Osteocyte (in vitro differentiated cells): ENCODE measurements at regions not wholly inside any gene's neighbourhood (a gene's known extent, or its start where the extent isn't known, plus 50 kb on each side); places are given as distances from the start of the nearest gene placed in this dataset.
"Not testable (repeated sequence)": the region's sequence is repeated elsewhere in the genome, so short reads cannot be mapped to it uniquely, and the experiment has no call there.

Experiments
- DNase-seq: peaks from one replicate; pipeline ENCODE4 v3.0.0; 2021; ENCODE audit warnings: mixed read lengths; ENCODE audit not compliant: unreplicated experiment; ENCODE audit errors: extremely low spot score
- H3K27ac Mint-ChIP-seq: one replicate; pipeline ENCODE4 v1.8.0; 2021; ENCODE audit warnings: mild to moderate bottlenecking, mixed read lengths; ENCODE audit not compliant: unreplicated experiment
- H3K27me3 Mint-ChIP-seq: one replicate; pipeline ENCODE4 v1.8.0; 2021; ENCODE audit warnings: mixed read lengths; ENCODE audit not compliant: unreplicated experiment
- H3K36me3 Mint-ChIP-seq: one replicate; pipeline ENCODE4 v1.8.0; 2021; ENCODE audit warnings: mixed read lengths; ENCODE audit not compliant: unreplicated experiment
- H3K4me1 Mint-ChIP-seq: one replicate; pipeline ENCODE4 v1.8.0; 2021; ENCODE audit warnings: mixed read lengths; ENCODE audit not compliant: unreplicated experiment
- H3K4me3 Mint-ChIP-seq: one replicate; pipeline ENCODE4 v1.8.0; 2021; ENCODE audit warnings: mild to moderate bottlenecking, moderate library complexity, mixed read lengths; ENCODE audit not compliant: unreplicated experiment
- H3K9me3 Mint-ChIP-seq: one replicate; pipeline ENCODE4 v1.8.0; 2021; ENCODE audit warnings: mixed read lengths; ENCODE audit not compliant: unreplicated experiment
- CTCF ChIP-seq: fragments of 200-600 bp; sonication (generic); IDR thresholded peaks from 2 replicates; pipeline ENCODE4 v1.5.0; 2021; ENCODE audit warnings: antibody characterized with exemption, mild to moderate bottlenecking, moderate library complexity

- Mint-ChIP-seq H3K4me3 (no peak overlapping the region), H3K36me3 (no peaks in the 10 kb centered on the region), H3K27ac (no peak overlapping the region), H3K9me3 (peaks cover 18% of the 10 kb centered on the region), H3K27me3 (no peaks in the 10 kb centered on the region), H3K4me1 (no peaks in the 10 kb centered on the region)
- no peak for DNase-seq
- no peak for TF ChIP-seq CTCF
Measured at GRCh38 chr4:160745126-160745525, 1418.7 kb downstream of the FSTL5 start.

- not testable (repeated sequence) for H3K27me3 Mint-ChIP-seq, H3K27ac Mint-ChIP-seq, DNase-seq, H3K4me3 Mint-ChIP-seq, H3K36me3 Mint-ChIP-seq, H3K4me1 Mint-ChIP-seq
- H3K9me3 Mint-ChIP-seq, result peaks cover 25% of the 10 kb centered on the region
Measured at GRCh38 chr4:160746585-160746984, 1417.2 kb downstream of the FSTL5 start.

GRCh38 chr4:160772668-160773067, 1391.1 kb downstream of the FSTL5 start:
- Mint-ChIP-seq H3K4me3 (no peak overlapping the region), H3K27ac (no peak overlapping the region), H3K27me3 (no peaks in the 10 kb centered on the region), H3K9me3 (no peaks in the 10 kb centered on the region), H3K36me3 (no peaks in the 10 kb centered on the region), H3K4me1 (no peaks in the 10 kb centered on the region)
- TF ChIP-seq CTCF, result no peak
- DNase-seq, result no peak

GRCh38 chr4:160795216-160795615, 1368.6 kb downstream of the FSTL5 start:
- Mint-ChIP-seq H3K9me3 (peaks cover 21% of the 10 kb centered on the region), H3K4me3 (no peak overlapping the region), H3K27me3 (no peaks in the 10 kb centered on the region), H3K27ac (peak overlapping the region; percentile 8), H3K36me3 (no peaks in the 10 kb centered on the region), H3K4me1 (peaks cover 13% of the 10 kb centered on the region)
- TF ChIP-seq CTCF, result no peak
- no peak for DNase-seq

- Mint-ChIP-seq H3K4me1 (no peaks in the 10 kb centered on the region), H3K9me3 (no peaks in the 10 kb centered on the region), H3K36me3 (no peaks in the 10 kb centered on the region), H3K27me3 (no peaks in the 10 kb centered on the region), H3K4me3 (no peak overlapping the region), H3K27ac (no peak overlapping the region)
- no peak for TF ChIP-seq CTCF
- no peak for DNase-seq
Measured at GRCh38 chr4:160808174-160808573, 1355.6 kb downstream of the FSTL5 start.

DNA sequence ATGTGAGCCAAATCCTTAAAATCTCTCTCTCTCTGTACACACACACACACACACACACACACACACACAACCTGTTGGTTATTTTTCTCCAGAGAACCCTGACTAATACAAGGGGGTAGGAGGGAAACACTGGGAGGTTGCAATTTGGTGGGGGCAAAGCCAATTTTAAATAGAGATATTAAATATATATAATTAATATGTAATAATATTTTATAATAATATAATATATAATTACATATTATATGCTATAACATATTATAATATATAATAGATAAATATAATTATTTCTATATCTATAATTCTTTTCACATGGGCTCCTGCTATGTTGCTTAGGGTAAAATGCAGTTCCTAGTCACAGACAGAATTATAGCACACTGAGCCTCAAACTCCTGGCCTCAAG, 1354.2 kb downstream of the FSTL5 start:
- no peak overlapping the region for H3K27ac Mint-ChIP-seq
- H3K4me3 Mint-ChIP-seq, result no peak overlapping the region
- H3K27me3 Mint-ChIP-seq, result no peaks in the 10 kb centered on the region
- no peaks in the 10 kb centered on the region for H3K36me3 Mint-ChIP-seq
- no peak for DNase-seq
- TF ChIP-seq CTCF, result no peak
- H3K9me3 Mint-ChIP-seq, result no peaks in the 10 kb centered on the region
- H3K4me1 Mint-ChIP-seq, result no peaks in the 10 kb centered on the region
